Erythroblast (primary cell): ENCODE measurements at regions not wholly inside any gene's neighbourhood (a gene's known extent, or its start where the extent isn't known, plus 50 kb on each side); places are given as distances from the start of the nearest gene placed in this dataset.

ENCODE experiments used
- GATA1 ChIP-seq: IDR thresholded peaks from 2 replicates; pipeline ENCODE4 v1.6.1; 2011; ENCODE audit warnings: low read depth, mild to moderate bottlenecking, control low read depth, low read length, moderate library complexity
- POLR2A ChIP-seq: IDR thresholded peaks from 2 replicates; pipeline ENCODE4 v1.6.1; 2011; ENCODE audit warnings: mild to moderate bottlenecking, low read length

GRCh38 chr7:36032361-36032818 is 120.7 kb upstream of the EEPD1 start:
- TF ChIP-seq POLR2A (no peak), GATA1 (no peak)
